C4-2B (cell line): ENCODE measurements at regions not wholly inside any gene's neighbourhood (a gene's known extent, or its start where the extent isn't known, plus 50 kb on each side); places are given as distances from the start of the nearest gene placed in this dataset.

Experiments
- CTCF ChIP-seq: fragments of 450-650 bp; conservative IDR thresholded peaks from 2 replicates; pipeline ENCODE4 v1.5.1; 2017; ENCODE audit warnings: mild to moderate bottlenecking
- ZFX ChIP-seq: fragments of 450-650 bp; IDR thresholded peaks from 2 replicates; pipeline ENCODE4 v1.6.1; 2017

- TF ChIP-seq CTCF (no peak), ZFX (no peak)
Measured at GRCh38 chr10:3592424-3592823, 192.6 kb downstream of the KLF6 start.
